Hematopoietic multipotent progenitor cell (in vitro differentiated cells): ENCODE measurements at regions not wholly inside any gene's neighbourhood (a gene's known extent, or its start where the extent isn't known, plus 50 kb on each side); places are given as distances from the start of the nearest gene placed in this dataset.
A peak's percentile ranks its signal among the peaks of the same experiment; 100 is the strongest.

ENCODE experiments used
- DNase-seq, 3 donors: peaks; one replicate each; pipeline ENCODE4 v3.0.0-alpha.2; 2011 to 2015; ENCODE audit warnings: low read depth in 2 of 3, low spot score in 2 of 3

GRCh38 chr10:131762789-131763696 lies 137.8 kb upstream of the PPP2R2D start:
- no peak for DNase-seq

- DNase-seq: no peak
Observed at GRCh38 chr10:131764929-131765328, 135.9 kb upstream of the PPP2R2D start.

- DNase-seq: no peak
Observed at GRCh38 chr10:131766096-131766495, 134.7 kb upstream of the PPP2R2D start.

GRCh38 chr10:131767716-131768115 lies 133.1 kb upstream of the PPP2R2D start:
- DNase-seq: no peak

- no peak for DNase-seq
Observed at GRCh38 chr10:131769571-131770410, 131.0 kb upstream of the PPP2R2D start.

GRCh38 chr10:131770946-131771633 lies 129.7 kb upstream of the PPP2R2D start:
- no peak for DNase-seq

- no peak for DNase-seq
Observed at GRCh38 chr10:131771634-131772358, 129.0 kb upstream of the PPP2R2D start.

GRCh38 chr10:131772441-131772840 lies 128.4 kb upstream of the PPP2R2D start:
- no peak for DNase-seq

GRCh38 chr10:131773370-131774343 lies 127.2 kb upstream of the PPP2R2D start:
- DNase-seq: no peak

GRCh38 chr10:131774681-131775085 lies 126.1 kb upstream of the PPP2R2D start:
- DNase-seq: no peak

GRCh38 chr10:131775433-131775832 lies 125.4 kb upstream of the PPP2R2D start:
- DNase-seq: peak in 1 of 3 donors; percentile 46

- DNase-seq: no peak
Observed at GRCh38 chr10:131775833-131776232, 125.0 kb upstream of the PPP2R2D start.

- no peak for DNase-seq
Observed at GRCh38 chr10:131776496-131776895, 124.3 kb upstream of the PPP2R2D start.

GRCh38 chr10:131777162-131777561 lies 123.6 kb upstream of the PPP2R2D start:
- DNase-seq: no peak

GRCh38 chr10:131777921-131778320 lies 122.9 kb upstream of the PPP2R2D start:
- DNase-seq: no peak

- no peak for DNase-seq
Observed at GRCh38 chr10:131778385-131778784, 122.4 kb upstream of the PPP2R2D start.

GRCh38 chr10:131778842-131779241 lies 122.0 kb upstream of the PPP2R2D start:
- no peak for DNase-seq

GRCh38 chr10:131779661-131780394 lies 121.0 kb upstream of the PPP2R2D start:
- DNase-seq: no peak

GRCh38 chr10:131781076-131781475 lies 119.7 kb upstream of the PPP2R2D start:
- no peak for DNase-seq
